Fibroblast of gingiva (primary cell): ENCODE measurements at regions not wholly inside any gene's neighbourhood (a gene's known extent, or its start where the extent isn't known, plus 50 kb on each side); places are given as distances from the start of the nearest gene placed in this dataset.
"Not testable (repeated sequence)": the region's sequence is repeated elsewhere in the genome, so short reads cannot be mapped to it uniquely, and the experiment has no call there.

Source experiments
- DNase-seq: peaks from one replicate; pipeline ENCODE4 v3.0.0-alpha.2; 2011; ENCODE audit warnings: low read depth

GRCh38 chr2:164024396-164024795, 288.6 kb upstream of the FIGN start:
- DNase-seq = no peak

GRCh38 chr2:164023896-164024295, 288.1 kb upstream of the FIGN start:
- no peak for DNase-seq

- DNase-seq = no peak
These were observed 279.7 kb upstream of the FIGN start for GRCh38 chr2:164015328-164016123.

- DNase-seq = no peak
These were observed 279.0 kb upstream of the FIGN start for GRCh38 chr2:164014791-164015190.

- peak; percentile 65 for DNase-seq
These were observed 278.4 kb upstream of the FIGN start for GRCh38 chr2:164014068-164014731.

- DNase-seq = no peak
These were observed 276.8 kb upstream of the FIGN start for GRCh38 chr2:164012581-164012980.

- peak; percentile 23 for DNase-seq
These were observed 274.0 kb upstream of the FIGN start for GRCh38 chr2:164009756-164010337.

GRCh38 chr2:164008752-164009151, 272.9 kb upstream of the FIGN start:
- peak; percentile 9 for DNase-seq

GRCh38 chr2:164006704-164007103, 270.9 kb upstream of the FIGN start:
- no peak for DNase-seq

GRCh38 chr2:164000176-164000575, 264.4 kb upstream of the FIGN start:
- peak; percentile 44 for DNase-seq

GRCh38 chr2:163997466-163997865, 261.7 kb upstream of the FIGN start:
- DNase-seq = no peak

- no peak for DNase-seq
These were observed 254.7 kb upstream of the FIGN start for GRCh38 chr2:163990541-163990940.

- DNase-seq = no peak
These were observed 254.3 kb upstream of the FIGN start for GRCh38 chr2:163990101-163990500.

GRCh38 chr2:163987175-163987940, 251.6 kb upstream of the FIGN start:
- DNase-seq = no peak

GRCh38 chr2:163984986-163985385, 249.2 kb upstream of the FIGN start:
- DNase-seq = no peak

- no peak for DNase-seq
These were observed 248.1 kb upstream of the FIGN start for GRCh38 chr2:163983911-163984310.

GRCh38 chr2:163982938-163983337, 247.1 kb upstream of the FIGN start:
- no peak for DNase-seq

- DNase-seq = no peak
These were observed 239.0 kb upstream of the FIGN start for GRCh38 chr2:163974766-163975165.

GRCh38 chr2:163970058-163970813, 234.4 kb upstream of the FIGN start:
- peak; percentile 9 for DNase-seq

- not testable (repeated sequence) for DNase-seq
These were observed 228.5 kb upstream of the FIGN start for GRCh38 chr2:163964278-163964677.

- DNase-seq = no peak
These were observed 217.6 kb upstream of the FIGN start for GRCh38 chr2:163953390-163953907.
